CD4-positive, CD25-positive, alpha-beta regulatory T cell (primary cell): ENCODE measurements at regions not wholly inside any gene's neighbourhood (a gene's known extent, or its start where the extent isn't known, plus 50 kb on each side); places are given as distances from the start of the nearest gene placed in this dataset.
"Not testable (repeated sequence)": the region's sequence is repeated elsewhere in the genome, so short reads cannot be mapped to it uniquely, and the experiment has no call there.

Experiments
- ATAC-seq, 2 donors: fragments of 150-1000 bp; cut with Tn5 transposase; one replicate each; pipeline ENCODE4 v1.10.0; 2021; ENCODE audit warnings: low read depth in 2 of 2, moderate number of reproducible peaks in 2 of 2, moderate library complexity in 1 of 2
- DNase-seq, 3 donors: peaks; one replicate each; pipeline versions ENCODE4 v3.0.0 to v3.0.0-alpha.2; 2012 to 2022; ENCODE audit warnings: mixed read lengths in 1 of 3
- H3K27ac ChIP-seq: one replicate; pipeline ENCODE4 v1.7.0; 2013; ENCODE audit warnings: mild to moderate bottlenecking, low read length; ENCODE audit not compliant: insufficient read depth, poor library complexity, severe bottlenecking
- H3K27me3 ChIP-seq: one replicate; pipeline ENCODE4 v1.7.0; 2013; ENCODE audit warnings: low read length; ENCODE audit not compliant: control insufficient read depth, insufficient read depth
- H3K36me3 ChIP-seq: one replicate; pipeline ENCODE4 v1.7.0; 2013; ENCODE audit warnings: mild to moderate bottlenecking, low read length, moderate library complexity; ENCODE audit not compliant: control insufficient read depth, insufficient read depth
- H3K4me1 ChIP-seq: 2 replicates; pipeline ENCODE4 v1.7.0; 2013; ENCODE audit warnings: mild to moderate bottlenecking, low read length; ENCODE audit not compliant: insufficient read depth, control insufficient read depth, poor library complexity, severe bottlenecking
- H3K4me3 ChIP-seq: one replicate; pipeline ENCODE4 v1.7.0; 2013; ENCODE audit warnings: low read depth, mild to moderate bottlenecking, low read length, moderate library complexity
- H3K9me3 ChIP-seq, 2 experiments: 1 replicate in 1 of 2; 2 replicates in 1 of 2; pipeline ENCODE4 v1.7.0; 2013; ENCODE audit warnings: low read length in 2 of 2, mild to moderate bottlenecking in 1 of 2, moderate library complexity in 1 of 2; ENCODE audit not compliant: control insufficient read depth in 2 of 2
- H3K27ac Mint-ChIP-seq, 3 donors: one replicate each; pipeline ENCODE4 v1.8.0; 2020 to 2022; ENCODE audit warnings: mild to moderate bottlenecking in 3 of 3, mixed read lengths in 3 of 3, moderate library complexity in 2 of 3
- H3K27me3 Mint-ChIP-seq: one replicate; pipeline ENCODE4 v1.8.0; 2022; ENCODE audit warnings: mild to moderate bottlenecking, mixed read lengths
- H3K36me3 Mint-ChIP-seq: one replicate; pipeline ENCODE4 v1.8.0; 2020; ENCODE audit warnings: mixed read lengths
- H3K4me1 Mint-ChIP-seq, 4 donors: one replicate each; pipeline ENCODE4 v1.8.0; 2020 to 2022; ENCODE audit warnings: mixed read lengths in 4 of 4, mild to moderate bottlenecking in 1 of 4
- H3K4me3 Mint-ChIP-seq, 4 donors: one replicate each; pipeline ENCODE4 v1.8.0; 2020 to 2022; ENCODE audit warnings: mild to moderate bottlenecking in 4 of 4, mixed read lengths in 4 of 4, moderate library complexity in 3 of 4
- H3K9me3 Mint-ChIP-seq, 7 donors: one replicate each; pipeline ENCODE4 v1.8.0; 2020 to 2022; ENCODE audit warnings: mixed read lengths in 7 of 7, mild to moderate bottlenecking in 3 of 7, moderate library complexity in 2 of 7

GRCh38 chr6:169109411-169110220 lies 144.0 kb downstream of the THBS2 start:
- Histone ChIP-seq H3K36me3 (no peaks in the 10 kb centered on the region), H3K4me1 (no peaks in the 10 kb centered on the region), H3K27ac (no peak overlapping the region), H3K9me3 (no peaks in the 10 kb centered on the region), H3K27me3 (no peaks in the 10 kb centered on the region), H3K4me3 (no peak overlapping the region)
- Mint-ChIP-seq H3K9me3 (peaks cover 0 to 7% (median 0%) of the 10 kb centered on the region in 7 donors), H3K27ac (no peak overlapping the region), H3K27me3 (peaks cover 10% of the 10 kb centered on the region), H3K36me3 (no peaks in the 10 kb centered on the region), H3K4me3 (no peak overlapping the region), H3K4me1 (no peaks in the 10 kb centered on the region)
- DNase-seq, result no peak
- ATAC-seq, result no peak

- H3K27me3 ChIP-seq, result no peaks in the 10 kb centered on the region
- H3K4me1 ChIP-seq, result no peaks in the 10 kb centered on the region
- H3K4me3 ChIP-seq, result no peak overlapping the region
- DNase-seq (no peak), ATAC-seq (no peak)
- H3K9me3 Mint-ChIP-seq, result peaks cover 0 to 7% (median 1%) of the 10 kb centered on the region in 7 donors
- H3K36me3 Mint-ChIP-seq, result no peaks in the 10 kb centered on the region
- no peak overlapping the region for H3K27ac Mint-ChIP-seq
- H3K4me1 Mint-ChIP-seq, result no peaks in the 10 kb centered on the region
- no peaks in the 10 kb centered on the region for H3K36me3 ChIP-seq
- H3K27me3 Mint-ChIP-seq, result peaks cover 10% of the 10 kb centered on the region
- no peaks in the 10 kb centered on the region for H3K9me3 ChIP-seq
- H3K27ac ChIP-seq, result no peak overlapping the region
- no peak overlapping the region for H3K4me3 Mint-ChIP-seq
These were observed 144.9 kb downstream of the THBS2 start for GRCh38 chr6:169108753-169109152.

DNA sequence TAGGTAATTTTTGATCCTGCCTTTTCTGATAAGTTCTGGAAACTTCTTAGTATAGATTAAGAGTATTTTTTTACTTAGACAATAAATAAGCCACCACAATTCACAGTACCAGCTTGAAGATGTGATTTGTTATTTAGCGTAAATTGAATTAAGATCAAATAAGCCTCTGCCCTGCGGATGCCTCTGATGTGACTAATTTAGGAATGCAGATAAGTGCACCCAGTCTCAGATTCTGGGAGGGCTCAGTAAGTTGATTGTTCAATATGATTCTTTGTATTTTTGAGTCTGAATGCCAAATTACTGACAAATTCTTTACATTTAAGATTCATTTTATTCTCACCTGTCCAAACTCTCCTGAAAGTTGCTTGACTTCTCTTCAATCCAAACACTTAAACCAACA lies 147.5 kb downstream of the THBS2 start:
- no peaks in the 10 kb centered on the region for H3K27me3 Mint-ChIP-seq
- Histone ChIP-seq H3K27me3 (no peaks in the 10 kb centered on the region), H3K36me3 (no peaks in the 10 kb centered on the region), H3K9me3 (no peaks in the 10 kb centered on the region), H3K4me3 (no peak overlapping the region), H3K27ac (no peak overlapping the region), H3K4me1 (no peaks in the 10 kb centered on the region)
- H3K4me1 Mint-ChIP-seq, result no peaks in the 10 kb centered on the region
- DNase-seq (no peak), ATAC-seq (no peak)
- H3K27ac Mint-ChIP-seq, result no peak overlapping the region
- no peaks in the 10 kb centered on the region for H3K36me3 Mint-ChIP-seq
- H3K4me3 Mint-ChIP-seq, result no peak overlapping the region
- H3K9me3 Mint-ChIP-seq, result peaks cover 0 to 7% (median 1%) of the 10 kb centered on the region in 7 donors

DNA sequence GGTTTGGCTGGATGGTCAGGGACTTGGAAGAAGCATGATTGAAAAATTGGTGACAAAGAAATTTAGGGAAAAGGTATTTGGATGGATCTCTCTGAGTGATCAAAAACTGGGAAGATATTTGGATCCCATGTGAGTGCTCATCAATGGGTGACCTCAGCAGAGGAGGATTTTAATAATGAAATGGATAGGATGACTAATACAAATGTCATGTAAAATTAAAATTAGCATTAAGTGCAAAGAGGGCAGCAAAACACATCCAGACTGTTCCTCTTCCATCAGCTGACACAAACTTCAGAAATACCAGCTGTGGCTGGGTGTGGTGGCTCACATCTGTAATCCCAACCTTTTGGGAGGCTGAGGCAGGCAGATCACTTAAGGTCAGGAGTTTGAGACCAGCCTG lies 151.7 kb downstream of the THBS2 start:
- Mint-ChIP-seq H3K4me1 (no peaks in the 10 kb centered on the region), H3K27ac (no peak overlapping the region), H3K9me3 (peaks cover 0 to 1% (median 0%) of the 10 kb centered on the region in 7 donors), H3K36me3 (no peaks in the 10 kb centered on the region), H3K4me3 (no peak overlapping the region), H3K27me3 (peaks cover 4% of the 10 kb centered on the region)
- H3K9me3 ChIP-seq, result no peaks in the 10 kb centered on the region
- H3K4me3 ChIP-seq, result no peak overlapping the region
- ATAC-seq (no peak), DNase-seq (no peak)
- H3K27ac ChIP-seq, result no peak overlapping the region
- H3K4me1 ChIP-seq, result no peaks in the 10 kb centered on the region
- H3K27me3 ChIP-seq, result no peaks in the 10 kb centered on the region
- H3K36me3 ChIP-seq, result no peaks in the 10 kb centered on the region

GRCh38 chr6:169101036-169101805 lies 152.4 kb downstream of the THBS2 start:
- Mint-ChIP-seq H3K36me3 (no peaks in the 10 kb centered on the region), H3K27ac (no peak overlapping the region), H3K4me1 (no peaks in the 10 kb centered on the region), H3K27me3 (peaks cover 4% of the 10 kb centered on the region), H3K4me3 (no peak overlapping the region), H3K9me3 (peaks cover 0 to 1% (median 0%) of the 10 kb centered on the region in 7 donors)
- no peaks in the 10 kb centered on the region for H3K27me3 ChIP-seq
- DNase-seq (no peak), ATAC-seq (no peak)
- no peaks in the 10 kb centered on the region for H3K36me3 ChIP-seq
- no peaks in the 10 kb centered on the region for H3K9me3 ChIP-seq
- H3K27ac ChIP-seq, result no peak overlapping the region
- H3K4me3 ChIP-seq, result no peak overlapping the region
- no peaks in the 10 kb centered on the region for H3K4me1 ChIP-seq

GRCh38 chr6:169099411-169100202 lies 154.0 kb downstream of the THBS2 start:
- Mint-ChIP-seq H3K27ac (no peak overlapping the region), H3K4me1 (no peaks in the 10 kb centered on the region), H3K4me3 (no peak overlapping the region), H3K27me3 (peaks cover 4% of the 10 kb centered on the region), H3K9me3 (peaks cover 0 to 3% (median 0%) of the 10 kb centered on the region in 7 donors), H3K36me3 (no peaks in the 10 kb centered on the region)
- Histone ChIP-seq H3K36me3 (no peaks in the 10 kb centered on the region), H3K27ac (no peak overlapping the region), H3K4me3 (no peak overlapping the region), H3K27me3 (no peaks in the 10 kb centered on the region), H3K9me3 (no peaks in the 10 kb centered on the region), H3K4me1 (no peaks in the 10 kb centered on the region)
- ATAC-seq, result no peak
- no peak for DNase-seq

DNA sequence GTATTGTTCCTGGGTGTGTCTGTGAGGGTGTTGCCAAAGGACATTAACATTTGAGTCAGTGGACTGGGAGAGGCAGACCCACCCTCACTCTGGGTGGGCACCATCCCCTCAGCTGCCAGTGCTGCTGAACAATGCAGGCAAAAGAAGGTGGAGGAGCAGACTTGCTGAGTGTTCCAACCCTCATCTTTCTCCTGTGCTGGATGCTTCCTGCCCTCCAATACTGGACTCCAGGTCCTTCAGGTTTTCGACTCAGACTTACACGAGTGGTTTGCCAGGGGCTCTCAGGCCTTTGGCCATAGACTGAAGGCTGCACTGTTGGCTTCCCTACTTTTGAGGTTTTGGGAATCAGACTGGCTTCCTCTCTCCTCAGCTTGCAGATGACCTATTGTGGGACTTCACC lies 155.0 kb downstream of the THBS2 start:
- H3K4me3 ChIP-seq, H3K4me3 Mint-ChIP-seq, H3K36me3 Mint-ChIP-seq, DNase-seq, H3K36me3 ChIP-seq, ATAC-seq, H3K27ac Mint-ChIP-seq, H3K4me1 Mint-ChIP-seq, H3K27me3 Mint-ChIP-seq, H3K4me1 ChIP-seq, H3K9me3 ChIP-seq, H3K27me3 ChIP-seq, H3K9me3 Mint-ChIP-seq, H3K27ac ChIP-seq: not testable (repeated sequence)
